CD14-positive monocyte (primary cell): ENCODE measurements at regions not wholly inside any gene's neighbourhood (a gene's known extent, or its start where the extent isn't known, plus 50 kb on each side); places are given as distances from the start of the nearest gene placed in this dataset.

Source experiments
- DNase-seq, 3 donors: peaks; one replicate each; pipeline ENCODE4 v3.0.0-alpha.2; 2011 to 2022
- H2AFZ ChIP-seq: 2 replicates; pipeline ENCODE4 v1.6.0; 2012; ENCODE audit warnings: mild to moderate bottlenecking, low read depth, low read length, inconsistent platforms; ENCODE audit not compliant: insufficient read depth, poor library complexity, severe bottlenecking
- H3K27ac ChIP-seq, 2 donors: 1 replicate in 1 of 2; 2 replicates in 1 of 2; pipeline ENCODE4 v1.5.1; 2012 to 2013; ENCODE audit warnings: low read length in 2 of 2, control low read depth in 1 of 2, inconsistent platforms in 1 of 2, low read depth in 1 of 2, mild to moderate bottlenecking in 1 of 2
- H3K27me3 ChIP-seq, 2 donors: one replicate each; pipeline versions ENCODE4 v1.6.0 to v1.6.1; 2011 to 2013; ENCODE audit warnings: low read length in 2 of 2; ENCODE audit not compliant: control insufficient read depth in 2 of 2, insufficient read depth in 2 of 2
- H3K36me3 ChIP-seq, 2 donors: replicated peaks in 1 of 2; 1 replicate in 1 of 2; 2 replicates in 1 of 2; pipeline versions ENCODE4 v1.5.1 to v1.6.1; 2012 to 2013; ENCODE audit warnings: low read length in 2 of 2, control low read depth in 1 of 2, inconsistent platforms in 1 of 2, mild to moderate bottlenecking in 1 of 2; ENCODE audit not compliant: insufficient read depth in 2 of 2, control insufficient read depth in 1 of 2
- H3K4me1 ChIP-seq, 2 donors: 1 replicate in 1 of 2; 2 replicates in 1 of 2; pipeline versions ENCODE4 v1.5.1 to v1.6.1; 2012 to 2013; ENCODE audit warnings: low read length in 2 of 2, control low read depth in 1 of 2, inconsistent platforms in 1 of 2, mild to moderate bottlenecking in 1 of 2, moderate library complexity in 1 of 2; ENCODE audit not compliant: insufficient read depth in 2 of 2, control insufficient read depth in 1 of 2
- H3K4me2 ChIP-seq: replicated peaks from 2 replicates; pipeline ENCODE3; 2012; ENCODE audit warnings: low read length, moderate library complexity, mild to moderate bottlenecking; ENCODE audit not compliant: poor library complexity, severe bottlenecking; ENCODE audit errors: extremely low read depth
- H3K4me3 ChIP-seq, 3 experiments: fragments of 200-600 bp in 1 of 3; sonication (generic) in 1 of 3; replicated peaks in 1 of 3; 1 replicate in 2 of 3; 2 replicates in 1 of 3; pipeline ENCODE4 v1.5.1; 2011 to 2013; ENCODE audit warnings: low read length in 3 of 3, mild to moderate bottlenecking in 3 of 3, control low read depth in 2 of 3, low read depth in 2 of 3, inconsistent platforms in 1 of 3, moderate library complexity in 1 of 3
- H3K79me2 ChIP-seq: 2 replicates; pipeline ENCODE4 v1.6.0; 2012; ENCODE audit warnings: mild to moderate bottlenecking, control low read depth, inconsistent platforms, low read length, moderate library complexity; ENCODE audit not compliant: insufficient read depth
- H3K9ac ChIP-seq: 2 replicates; pipeline ENCODE4 v1.6.0; 2017; ENCODE audit warnings: low read length, mild to moderate bottlenecking; ENCODE audit not compliant: insufficient read depth, poor library complexity, severe bottlenecking
- H3K9me3 ChIP-seq, 2 donors: replicated peaks in 1 of 2; 1 replicate in 1 of 2; 2 replicates in 1 of 2; pipeline versions ENCODE4 v1.5.1 to v1.6.1; 2012 to 2013; ENCODE audit warnings: low read length in 2 of 2, control low read depth in 1 of 2; ENCODE audit not compliant: control insufficient read depth in 1 of 2, insufficient read depth in 1 of 2
- H4K20me1 ChIP-seq: 2 replicates; pipeline ENCODE4 v1.6.0; 2012; ENCODE audit warnings: mild to moderate bottlenecking, low read length, control low read depth, moderate library complexity; ENCODE audit not compliant: insufficient read depth
- H3K27ac Mint-ChIP-seq, 7 donors: one replicate each; pipeline ENCODE4 v1.8.0; 2020; ENCODE audit warnings: mild to moderate bottlenecking in 7 of 7, mixed read lengths in 7 of 7, moderate library complexity in 6 of 7, inconsistent platforms in 2 of 7
- H3K27me3 Mint-ChIP-seq, 3 donors: one replicate each; pipeline ENCODE4 v1.8.0; 2021 to 2022; ENCODE audit warnings: low read depth in 3 of 3, mild to moderate bottlenecking in 3 of 3, mixed read lengths in 3 of 3, moderate library complexity in 3 of 3, inconsistent platforms in 1 of 3
- H3K36me3 Mint-ChIP-seq, 2 donors: one replicate each; pipeline ENCODE4 v1.8.0; 2020; ENCODE audit warnings: mixed read lengths in 2 of 2, inconsistent platforms in 1 of 2, mild to moderate bottlenecking in 1 of 2
- H3K4me1 Mint-ChIP-seq: one replicate; pipeline ENCODE4 v1.8.0; 2020; ENCODE audit warnings: mild to moderate bottlenecking, mixed read lengths
- H3K4me3 Mint-ChIP-seq, 2 donors: one replicate each; pipeline ENCODE4 v1.8.0; 2020; ENCODE audit warnings: mild to moderate bottlenecking in 2 of 2, mixed read lengths in 2 of 2, moderate library complexity in 1 of 2
- H3K9me3 Mint-ChIP-seq, 7 donors: one replicate each; pipeline ENCODE4 v1.8.0; 2020 to 2022; ENCODE audit warnings: mixed read lengths in 7 of 7, mild to moderate bottlenecking in 6 of 7, moderate library complexity in 6 of 7, inconsistent platforms in 2 of 7
- WGBS: methylation state at CpG from one replicate; pipeline ENCODE4 v1.1.5; 2013; ENCODE audit warnings: missing lambda C conversion rate; ENCODE audit not compliant: insufficient coverage; 5-methylcytosine and 5-hydroxymethylcytosine counted together
- intact Hi-C, 2 donors: fragments of 100-400 bp; cut with micrococcal nuclease; formaldehyde crosslinking; loops; one replicate each; pipeline versions ENCODE4 v1.15.0 to v1.15.1; 2023
- TF ChIP-seq, protein P1 (sequence below): fragments of 200-600 bp; IDR thresholded peaks from one replicate; pipeline ENCODE4 v1.8.0; 2022; ENCODE audit warnings: antibody characterized with exemption, mild to moderate bottlenecking

GRCh38 chr17:5825717-5826330 is 241.5 kb upstream of the NLRP1 start:
- Histone ChIP-seq H3K4me2 (no peak overlapping the region), H3K27me3 (peaks cover 0 to 2% of the 10 kb centered on the region in 2 donors)
- H3K27me3 Mint-ChIP-seq, result peaks cover 0 to 18% (median 8%) of the 10 kb centered on the region in 3 donors

DNA sequence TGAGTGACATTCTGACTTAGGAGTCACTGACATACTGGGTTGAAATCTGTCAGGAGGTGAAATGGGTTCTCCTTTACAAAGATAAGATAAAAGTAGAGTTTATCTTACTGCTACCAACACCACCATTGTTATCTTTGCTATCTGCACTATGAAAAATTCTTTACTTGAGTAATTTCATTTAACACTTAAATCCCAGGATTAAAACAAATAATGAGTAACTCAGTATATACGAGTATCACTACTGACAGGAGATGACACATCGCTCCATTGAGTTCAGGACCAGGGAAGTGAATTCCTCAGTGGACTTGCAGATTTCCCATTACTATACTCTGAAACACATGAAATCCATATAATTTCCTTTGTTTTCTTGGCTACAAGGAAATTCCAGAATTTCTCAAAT is 242.1 kb upstream of the NLRP1 start:
- H3K27me3 ChIP-seq, result peaks cover 0 to 2% of the 10 kb centered on the region in 2 donors
- intact Hi-C loops, result no loop called here
- no peak for DNase-seq
- no peaks in the 10 kb centered on the region for H4K20me1 ChIP-seq
- no peak overlapping the region for H3K4me3 Mint-ChIP-seq
- peaks cover 0 to 2% of the 10 kb centered on the region in 2 donors for H3K9me3 ChIP-seq
- no peaks in the 10 kb centered on the region for H3K4me1 ChIP-seq
- TF ChIP-seq, protein P1, sequence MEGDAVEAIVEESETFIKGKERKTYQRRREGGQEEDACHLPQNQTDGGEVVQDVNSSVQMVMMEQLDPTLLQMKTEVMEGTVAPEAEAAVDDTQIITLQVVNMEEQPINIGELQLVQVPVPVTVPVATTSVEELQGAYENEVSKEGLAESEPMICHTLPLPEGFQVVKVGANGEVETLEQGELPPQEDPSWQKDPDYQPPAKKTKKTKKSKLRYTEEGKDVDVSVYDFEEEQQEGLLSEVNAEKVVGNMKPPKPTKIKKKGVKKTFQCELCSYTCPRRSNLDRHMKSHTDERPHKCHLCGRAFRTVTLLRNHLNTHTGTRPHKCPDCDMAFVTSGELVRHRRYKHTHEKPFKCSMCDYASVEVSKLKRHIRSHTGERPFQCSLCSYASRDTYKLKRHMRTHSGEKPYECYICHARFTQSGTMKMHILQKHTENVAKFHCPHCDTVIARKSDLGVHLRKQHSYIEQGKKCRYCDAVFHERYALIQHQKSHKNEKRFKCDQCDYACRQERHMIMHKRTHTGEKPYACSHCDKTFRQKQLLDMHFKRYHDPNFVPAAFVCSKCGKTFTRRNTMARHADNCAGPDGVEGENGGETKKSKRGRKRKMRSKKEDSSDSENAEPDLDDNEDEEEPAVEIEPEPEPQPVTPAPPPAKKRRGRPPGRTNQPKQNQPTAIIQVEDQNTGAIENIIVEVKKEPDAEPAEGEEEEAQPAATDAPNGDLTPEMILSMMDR, result no peak
- H3K79me2 ChIP-seq, result no peaks in the 10 kb centered on the region
- no peak overlapping the region for H2AFZ ChIP-seq
- H3K9me3 Mint-ChIP-seq, result peaks cover 0 to 13% (median 5%) of the 10 kb centered on the region in 7 donors
- no peak overlapping the region for H3K9ac ChIP-seq
- H3K36me3 Mint-ChIP-seq, result no peaks in the 10 kb centered on the region
- no peaks in the 10 kb centered on the region for H3K36me3 ChIP-seq
- no peak overlapping the region for H3K4me3 ChIP-seq
- H3K27ac ChIP-seq, result no peak overlapping the region
- no peaks in the 10 kb centered on the region for H3K4me1 Mint-ChIP-seq
- H3K4me2 ChIP-seq, result no peak overlapping the region
- H3K27me3 Mint-ChIP-seq, result peaks cover 0 to 19% (median 8%) of the 10 kb centered on the region in 3 donors
- WGBS, result 100% methylated on average over 1 of the region's 2 CpGs
- no peak overlapping the region for H3K27ac Mint-ChIP-seq

More at GRCh38 chr17:5825717-5826330, 241.5 kb upstream of the NLRP1 start:
- no peak overlapping the region for H2AFZ ChIP-seq
- peaks cover 0 to 13% (median 5%) of the 10 kb centered on the region in 7 donors for H3K9me3 Mint-ChIP-seq
- TF ChIP-seq, protein P1, result no peak
- 88% methylated on average over 10 of the region's 11 CpGs for WGBS
- no peaks in the 10 kb centered on the region for H3K4me1 ChIP-seq
- H3K4me3 ChIP-seq, result no peak overlapping the region
- no peak overlapping the region for H3K27ac Mint-ChIP-seq
- no peaks in the 10 kb centered on the region for H3K79me2 ChIP-seq
- H3K4me1 Mint-ChIP-seq, result no peaks in the 10 kb centered on the region
- H3K36me3 ChIP-seq, result no peaks in the 10 kb centered on the region
- H3K36me3 Mint-ChIP-seq, result no peaks in the 10 kb centered on the region
- H3K27ac ChIP-seq, result no peak overlapping the region
- DNase-seq, result no peak
- no peaks in the 10 kb centered on the region for H4K20me1 ChIP-seq
- intact Hi-C loops, result no loop called here
- H3K9ac ChIP-seq, result no peak overlapping the region
- peaks cover 0 to 2% of the 10 kb centered on the region in 2 donors for H3K9me3 ChIP-seq
- peak overlapping the region in 1 of 2 donors; percentile 51 for H3K4me3 Mint-ChIP-seq
